ENCODE measurements at regions not wholly inside any gene's neighbourhood (a gene's known extent, or its start where the extent isn't known, plus 50 kb on each side); places are given as distances from the start of the nearest gene placed in this dataset.

DNA sequence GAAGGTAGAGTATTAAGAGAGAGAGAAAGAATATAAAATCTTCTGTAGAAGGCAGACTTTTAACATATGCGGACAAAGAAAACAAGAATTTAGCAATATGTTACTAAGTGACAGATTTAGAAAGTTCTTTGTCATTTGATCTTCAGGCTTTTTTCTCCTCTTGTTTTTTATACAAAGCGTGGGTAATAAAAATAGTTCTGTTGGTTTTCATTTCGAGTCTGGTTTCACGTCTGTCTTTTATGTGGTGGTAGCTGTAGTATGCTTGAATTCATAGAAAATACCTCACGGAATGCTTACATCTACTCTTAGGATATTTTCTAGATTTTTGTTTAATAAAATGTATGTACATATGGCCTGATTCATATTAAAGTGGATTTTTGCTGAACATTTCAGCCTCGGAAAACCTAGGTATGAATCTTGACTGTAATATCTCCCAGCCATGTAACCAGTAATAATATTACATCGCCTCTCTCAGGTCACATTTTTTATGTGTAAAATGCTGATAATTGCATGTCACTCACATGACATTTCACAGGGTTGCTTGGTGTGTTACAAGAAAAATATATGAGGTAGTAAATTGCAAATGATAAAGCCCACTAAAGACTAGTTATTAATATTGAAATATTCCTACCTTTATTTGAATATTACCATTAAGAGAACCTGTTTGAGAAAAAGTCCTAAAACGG is 72.5 kb upstream of the TAF11L2 start:
- TF ChIP-seq EZH2 (IDR thresholded peaks at IDR 0.05; ENCODE audit: borderline replicate concordance, low read length), result no peak
- TF ChIP-seq, protein P1, sequence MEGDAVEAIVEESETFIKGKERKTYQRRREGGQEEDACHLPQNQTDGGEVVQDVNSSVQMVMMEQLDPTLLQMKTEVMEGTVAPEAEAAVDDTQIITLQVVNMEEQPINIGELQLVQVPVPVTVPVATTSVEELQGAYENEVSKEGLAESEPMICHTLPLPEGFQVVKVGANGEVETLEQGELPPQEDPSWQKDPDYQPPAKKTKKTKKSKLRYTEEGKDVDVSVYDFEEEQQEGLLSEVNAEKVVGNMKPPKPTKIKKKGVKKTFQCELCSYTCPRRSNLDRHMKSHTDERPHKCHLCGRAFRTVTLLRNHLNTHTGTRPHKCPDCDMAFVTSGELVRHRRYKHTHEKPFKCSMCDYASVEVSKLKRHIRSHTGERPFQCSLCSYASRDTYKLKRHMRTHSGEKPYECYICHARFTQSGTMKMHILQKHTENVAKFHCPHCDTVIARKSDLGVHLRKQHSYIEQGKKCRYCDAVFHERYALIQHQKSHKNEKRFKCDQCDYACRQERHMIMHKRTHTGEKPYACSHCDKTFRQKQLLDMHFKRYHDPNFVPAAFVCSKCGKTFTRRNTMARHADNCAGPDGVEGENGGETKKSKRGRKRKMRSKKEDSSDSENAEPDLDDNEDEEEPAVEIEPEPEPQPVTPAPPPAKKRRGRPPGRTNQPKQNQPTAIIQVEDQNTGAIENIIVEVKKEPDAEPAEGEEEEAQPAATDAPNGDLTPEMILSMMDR (IDR thresholded peaks at IDR 0.05; ENCODE audit: low read length), result no peak
